Iris pigment epithelial cell (primary cell): ENCODE measurements at regions not wholly inside any gene's neighbourhood (a gene's known extent, or its start where the extent isn't known, plus 50 kb on each side); places are given as distances from the start of the nearest gene placed in this dataset.
"Not testable (repeated sequence)": the region's sequence is repeated elsewhere in the genome, so short reads cannot be mapped to it uniquely, and the experiment has no call there.

Source experiments
- DNase-seq: peaks from one replicate; pipeline ENCODE4 v3.0.0-alpha.2; 2011; ENCODE audit warnings: low read depth

DNA sequence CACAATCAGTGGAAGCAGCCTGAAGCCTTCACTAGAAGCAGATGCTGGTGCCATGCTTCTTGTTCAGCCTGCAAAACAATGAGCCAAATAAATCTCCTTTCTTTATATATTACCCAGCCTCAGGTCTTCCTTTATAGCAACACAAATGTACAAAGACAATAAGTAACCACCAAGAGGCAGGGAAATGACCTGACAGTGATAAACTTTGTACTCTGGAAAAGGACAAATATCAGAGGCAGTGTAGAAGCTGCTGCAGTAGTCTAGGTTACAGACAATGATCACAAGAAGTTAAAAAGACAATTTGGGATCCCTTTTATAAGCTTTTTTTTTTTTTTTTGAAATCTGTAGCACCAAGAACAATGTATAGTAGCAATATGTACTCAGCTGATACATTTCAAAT is 760.3 kb downstream of the TTLL7 start:
- DNase-seq, result not testable (repeated sequence)

- DNase-seq, result not testable (repeated sequence)
Measured at GRCh38 chr1:83219788-83220187, 779.1 kb downstream of the TTLL7 start.

DNA sequence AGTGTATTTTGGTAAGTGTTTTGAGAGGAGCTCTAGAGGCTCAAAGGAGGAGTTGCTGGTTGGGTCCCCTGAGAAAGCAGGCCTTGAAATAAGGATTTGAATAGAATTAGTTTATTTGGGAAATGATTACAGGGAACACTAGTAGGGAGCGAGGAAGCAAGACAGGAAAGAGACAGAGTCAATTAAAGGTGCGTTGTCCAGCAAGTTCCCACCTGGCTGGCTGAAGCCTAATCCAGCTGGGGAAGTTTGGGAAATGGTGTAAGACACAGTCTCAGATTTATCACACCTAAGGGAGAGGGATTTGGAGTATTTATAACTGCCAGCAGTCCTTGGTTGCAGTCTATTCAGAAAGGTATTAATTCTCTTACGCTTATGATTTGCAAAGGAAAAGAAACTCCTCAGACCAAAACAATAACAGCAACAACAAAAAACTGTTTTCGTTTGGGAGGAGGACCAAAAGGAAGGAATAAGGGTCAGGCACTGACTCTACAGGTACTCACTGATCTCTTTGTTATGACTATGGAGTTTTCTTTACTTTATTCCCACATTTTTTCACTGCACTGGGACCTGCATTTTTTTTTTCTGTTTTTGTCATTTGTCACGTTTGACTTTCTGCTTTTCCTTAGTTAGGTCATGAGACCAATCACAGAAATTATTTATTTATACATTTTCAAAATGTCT is 780.8 kb downstream of the TTLL7 start:
- not testable (repeated sequence) for DNase-seq

- not testable (repeated sequence) for DNase-seq
Measured at GRCh38 chr1:83214317-83214716, 784.6 kb downstream of the TTLL7 start.

DNA sequence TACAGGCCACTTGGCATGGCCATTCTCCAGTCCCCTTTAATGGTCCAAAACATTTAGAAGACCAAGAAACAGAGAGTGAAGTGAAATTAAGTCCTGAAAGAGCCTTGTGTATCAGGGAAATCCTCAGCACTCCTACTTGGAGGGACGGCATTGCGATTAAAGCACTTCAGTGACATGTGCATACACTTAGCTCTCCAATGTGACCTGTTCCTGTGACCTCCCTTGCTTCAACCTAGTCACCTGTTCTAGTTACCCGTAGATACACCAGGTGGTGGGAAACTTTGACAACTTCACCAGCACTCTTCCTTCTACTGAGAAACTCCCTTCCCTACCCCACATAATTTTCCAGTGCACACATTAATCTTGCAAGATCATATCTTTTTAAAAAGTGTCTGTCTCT is 785.3 kb downstream of the TTLL7 start:
- DNase-seq, result not testable (repeated sequence)

- DNase-seq, result not testable (repeated sequence)
Measured at GRCh38 chr1:83212033-83212432, 786.9 kb downstream of the TTLL7 start.

DNA sequence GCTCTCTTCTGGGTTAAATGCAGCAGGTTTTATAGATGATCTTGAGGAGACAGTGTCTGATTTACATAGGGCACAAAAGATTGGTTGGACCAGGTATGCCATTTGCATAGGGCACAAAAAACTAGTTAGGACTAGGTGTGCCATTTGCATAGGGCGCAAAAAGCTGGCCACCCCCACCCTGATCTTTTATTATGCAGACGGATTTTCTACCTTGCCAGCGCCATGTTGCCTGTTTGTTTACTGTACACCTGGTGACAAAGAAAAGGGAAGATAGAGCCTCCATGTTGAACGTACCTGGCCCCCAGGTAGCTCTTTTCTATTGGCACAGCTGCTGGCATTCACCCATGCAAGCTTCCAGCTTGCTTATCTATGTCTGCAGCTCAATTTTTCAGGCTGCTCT is 790.4 kb downstream of the TTLL7 start:
- DNase-seq, result not testable (repeated sequence)

DNA sequence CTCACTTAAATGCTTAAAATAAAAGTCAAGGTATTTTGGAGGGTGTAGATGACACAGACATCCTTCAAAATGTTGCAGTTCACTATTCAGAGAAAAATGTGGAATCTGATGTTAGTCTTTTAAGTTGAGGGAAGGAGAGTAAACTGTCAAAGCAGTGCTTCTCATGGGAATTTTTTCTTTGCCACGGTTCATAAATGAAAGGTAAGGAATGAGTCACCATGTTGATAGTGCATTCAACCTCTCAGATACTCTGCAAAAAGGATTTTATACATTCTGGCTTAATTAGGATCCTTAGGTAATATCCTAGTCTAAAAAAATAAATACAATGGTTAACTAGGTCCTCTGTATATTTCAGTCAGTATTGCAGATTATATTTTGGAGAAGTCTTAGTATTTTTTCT is 804.3 kb downstream of the TTLL7 start:
- DNase-seq, result not testable (repeated sequence)

GRCh38 chr1:83182033-83182728 is 816.8 kb downstream of the TTLL7 start:
- DNase-seq, result not testable (repeated sequence)

DNA sequence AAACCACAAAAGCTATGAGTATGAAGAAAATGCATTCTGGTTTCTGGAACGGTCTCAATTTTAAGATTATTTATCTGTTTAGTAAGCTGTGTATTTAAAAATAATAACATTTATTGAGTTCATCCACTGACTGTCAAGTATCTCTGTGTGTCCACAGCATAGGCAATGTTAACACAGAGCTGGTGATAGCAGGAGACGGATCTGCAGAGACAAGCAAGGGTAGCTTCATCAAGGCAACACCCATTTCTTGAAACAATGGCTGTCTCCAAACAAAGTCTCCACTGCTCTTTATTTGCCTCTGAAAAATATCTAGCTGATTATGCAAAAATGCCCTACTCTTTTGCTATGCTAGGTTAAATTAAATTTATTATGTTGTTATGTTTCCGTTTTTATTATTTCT is 818.3 kb downstream of the TTLL7 start:
- DNase-seq, result not testable (repeated sequence)

DNA sequence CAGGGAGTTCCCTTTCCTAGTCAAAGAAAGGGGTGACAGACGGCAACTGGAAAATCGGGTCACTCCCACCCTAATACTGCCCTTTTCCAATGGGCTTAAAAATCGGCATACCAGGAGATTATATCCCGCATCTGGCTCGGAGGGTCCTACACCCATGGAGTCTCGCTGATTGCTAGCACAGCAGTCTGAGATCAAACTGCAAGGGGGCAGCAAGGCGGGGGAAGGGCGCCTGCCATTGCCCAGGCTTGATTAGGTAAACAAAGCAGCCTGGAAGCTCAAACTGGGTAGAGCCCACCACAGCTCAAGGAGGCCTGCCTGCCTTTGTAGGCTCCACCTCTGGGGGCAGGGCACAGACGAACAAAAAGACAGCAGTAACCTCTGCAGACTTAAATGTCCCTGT is 831.3 kb downstream of the TTLL7 start:
- not testable (repeated sequence) for DNase-seq

GRCh38 chr1:83163879-83164475 is 835.0 kb downstream of the TTLL7 start:
- not testable (repeated sequence) for DNase-seq

- DNase-seq, result not testable (repeated sequence)
Measured at GRCh38 chr1:83158924-83159323, 840.0 kb downstream of the TTLL7 start.

GRCh38 chr1:83154306-83154705 is 844.6 kb downstream of the TTLL7 start:
- DNase-seq, result peak; percentile 40

GRCh38 chr1:83151167-83151898 is 847.6 kb downstream of the TTLL7 start:
- peak; percentile 77 for DNase-seq

DNA sequence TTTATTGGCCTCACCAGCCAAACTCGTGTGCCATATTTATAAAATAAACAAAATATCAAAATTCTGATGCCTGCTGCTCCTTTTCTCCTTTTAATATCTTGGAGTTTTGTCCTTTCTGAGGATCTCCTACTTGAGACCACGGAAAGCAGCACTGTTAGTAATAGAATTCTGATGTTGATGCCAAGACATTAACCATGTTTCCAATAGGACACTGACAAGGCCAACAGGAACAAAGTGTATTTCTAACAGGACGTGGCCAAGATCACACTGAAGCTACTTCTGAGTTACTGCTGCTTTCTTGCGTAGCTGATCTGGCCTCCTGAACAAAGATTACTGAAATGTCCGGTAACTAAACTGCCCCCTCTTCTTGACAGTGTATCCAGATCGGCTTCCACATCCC is 848.5 kb downstream of the TTLL7 start:
- peak; percentile 1 for DNase-seq

- DNase-seq, result not testable (repeated sequence)
Measured at GRCh38 chr1:83145820-83146219, 853.1 kb downstream of the TTLL7 start.

DNA sequence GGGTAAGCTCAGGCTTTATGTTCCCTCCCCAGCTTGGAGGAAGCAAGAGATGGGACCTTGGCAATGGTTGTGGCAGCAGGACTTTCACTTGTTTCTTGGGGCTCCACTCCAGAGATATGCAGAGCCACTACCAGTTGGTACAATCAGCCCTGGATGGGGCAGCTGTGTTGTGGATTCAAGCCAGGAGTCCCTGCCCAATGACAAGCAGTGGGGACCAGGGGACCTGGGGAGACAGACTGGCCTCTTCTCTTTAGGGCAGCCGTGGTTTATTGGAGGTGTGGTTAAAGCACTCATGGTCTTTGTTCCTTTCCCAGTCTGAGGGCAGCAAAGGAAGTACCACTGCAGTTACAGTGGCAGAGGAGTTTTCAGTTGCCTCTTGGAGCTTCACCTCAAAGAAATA is 856.1 kb downstream of the TTLL7 start:
- not testable (repeated sequence) for DNase-seq

DNA sequence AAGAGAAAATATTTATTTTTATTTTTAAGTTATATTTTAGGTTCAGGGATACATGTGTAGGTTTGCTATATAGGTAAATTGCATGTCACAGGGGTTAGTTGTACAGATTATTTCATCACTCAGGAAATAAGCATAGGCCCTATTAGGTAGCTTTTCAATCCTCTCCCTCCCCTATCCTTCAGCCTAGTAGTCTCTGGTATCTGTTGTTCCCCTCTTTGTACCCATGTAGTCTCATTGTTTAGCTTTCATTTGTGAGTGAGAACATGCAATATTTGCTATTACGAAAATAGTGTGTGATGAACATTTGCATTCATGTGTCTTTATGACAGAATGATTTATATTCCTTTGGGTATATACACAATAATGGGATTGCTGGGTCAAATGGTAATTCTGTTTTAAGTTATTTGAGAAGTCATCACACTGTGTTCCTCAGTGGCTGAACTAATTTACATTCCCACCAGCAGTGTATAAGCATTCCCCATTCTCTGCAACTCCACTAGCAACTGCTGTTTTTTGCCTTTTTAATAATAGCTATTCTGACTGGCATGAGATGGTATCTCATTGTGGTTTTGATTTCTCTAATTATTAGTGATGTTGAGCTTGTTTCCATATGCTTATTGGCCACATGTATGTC is 863.3 kb downstream of the TTLL7 start:
- not testable (repeated sequence) for DNase-seq

GRCh38 chr1:83134322-83135014 is 864.5 kb downstream of the TTLL7 start:
- DNase-seq, result peak; percentile 23

- no peak for DNase-seq
Measured at GRCh38 chr1:83131692-83131955, 867.3 kb downstream of the TTLL7 start.
